ENCODE measurements at regions not wholly inside any gene's neighbourhood (a gene's known extent, or its start where the extent isn't known, plus 50 kb on each side); places are given as distances from the start of the nearest gene placed in this dataset.

DNA sequence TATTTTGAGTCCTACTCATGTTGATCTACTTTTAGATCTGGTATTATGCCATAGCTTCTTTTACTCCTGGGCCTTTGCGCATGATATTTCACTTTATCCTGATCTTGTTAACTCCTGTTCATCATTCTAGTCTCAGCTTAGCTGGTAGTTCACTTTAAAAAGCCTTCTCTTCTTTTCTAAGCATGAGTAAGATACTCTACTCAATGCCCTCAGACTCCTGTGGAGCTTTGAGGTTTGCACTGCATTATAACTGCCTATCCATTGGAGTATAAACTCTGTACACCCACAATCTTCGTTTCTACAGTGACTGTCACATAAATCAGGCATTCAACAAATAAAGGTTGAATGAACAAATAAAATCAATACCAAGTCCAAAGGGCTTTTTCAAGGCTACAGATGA lies 357.9 kb upstream of the KCNH8 start:
- Histone ChIP-seq H3K27ac (ENCODE audit: control insufficient read depth, insufficient read depth, low read length) (no peak overlapping the region), H3K4me2 (ENCODE audit: control insufficient read depth, extremely low read depth, insufficient read depth, low read depth, low read length) (no peak overlapping the region), H3K27me3 (ENCODE audit: control insufficient read depth, extremely low read depth, insufficient read depth, low read length) (no peaks in the 10 kb centered on the region), H3K9me1 (ENCODE audit: control insufficient read depth, extremely low read depth, insufficient read depth, low read length) (no peaks in the 10 kb centered on the region), H3K4me3 (ENCODE audit: control insufficient read depth in 2 of 3, extremely low read depth in 1 of 3, insufficient read depth in 2 of 3, low read depth in 1 of 3, low read length in 3 of 3) (no peak overlapping the region), H3K36me3 (ENCODE audit: control insufficient read depth in 2 of 2, extremely low read depth in 1 of 2, insufficient read depth in 2 of 2, low read length in 2 of 2) (no peaks in the 10 kb centered on the region), H4K20me1 (ENCODE audit: control insufficient read depth, extremely low read depth, insufficient read depth, low read length) (no peaks in the 10 kb centered on the region), H3K4me1 (ENCODE audit: control insufficient read depth, extremely low read depth, insufficient read depth, low read length) (no peaks in the 10 kb centered on the region), H3K9ac (ENCODE audit: control insufficient read depth, extremely low read depth, insufficient read depth, low read length) (no peak overlapping the region), H3K79me2 (ENCODE audit: control insufficient read depth, insufficient read depth, low read length) (no peaks in the 10 kb centered on the region), H2AFZ (ENCODE audit: control insufficient read depth, low read length) (no peak overlapping the region), H3K9me3 (ENCODE audit: control insufficient read depth, low read depth, low read length) (no peaks in the 10 kb centered on the region)
- TF ChIP-seq, protein P1, sequence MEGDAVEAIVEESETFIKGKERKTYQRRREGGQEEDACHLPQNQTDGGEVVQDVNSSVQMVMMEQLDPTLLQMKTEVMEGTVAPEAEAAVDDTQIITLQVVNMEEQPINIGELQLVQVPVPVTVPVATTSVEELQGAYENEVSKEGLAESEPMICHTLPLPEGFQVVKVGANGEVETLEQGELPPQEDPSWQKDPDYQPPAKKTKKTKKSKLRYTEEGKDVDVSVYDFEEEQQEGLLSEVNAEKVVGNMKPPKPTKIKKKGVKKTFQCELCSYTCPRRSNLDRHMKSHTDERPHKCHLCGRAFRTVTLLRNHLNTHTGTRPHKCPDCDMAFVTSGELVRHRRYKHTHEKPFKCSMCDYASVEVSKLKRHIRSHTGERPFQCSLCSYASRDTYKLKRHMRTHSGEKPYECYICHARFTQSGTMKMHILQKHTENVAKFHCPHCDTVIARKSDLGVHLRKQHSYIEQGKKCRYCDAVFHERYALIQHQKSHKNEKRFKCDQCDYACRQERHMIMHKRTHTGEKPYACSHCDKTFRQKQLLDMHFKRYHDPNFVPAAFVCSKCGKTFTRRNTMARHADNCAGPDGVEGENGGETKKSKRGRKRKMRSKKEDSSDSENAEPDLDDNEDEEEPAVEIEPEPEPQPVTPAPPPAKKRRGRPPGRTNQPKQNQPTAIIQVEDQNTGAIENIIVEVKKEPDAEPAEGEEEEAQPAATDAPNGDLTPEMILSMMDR (optimal IDR thresholded peaks at IDR 0.05 in 1 of 3, IDR thresholded peaks at IDR 0.05 in 1 of 3, conservative IDR thresholded peaks at IDR 0.05 in 1 of 3; ENCODE audit: extremely low read depth in 1 of 3, insufficient read depth in 2 of 3, low read length in 3 of 3) = no peak
- no peak for TF ChIP-seq EZH2 (IDR thresholded peaks at IDR 0.05; ENCODE audit: low read length)
- DNase-seq (ENCODE audit: low read depth, low spot score) = no peak
- FAIRE-seq = no peak
- dilution Hi-C loops (cut with MboI; ENCODE audit: extremely low pct_ligation_motif_present, low sequenced_read_pairs) = no loop called here

GRCh38 chr3:18789734-18790133 lies 358.6 kb upstream of the KCNH8 start:
- Histone ChIP-seq H2AFZ (ENCODE audit: control insufficient read depth, low read length) (no peak overlapping the region), H3K36me3 (ENCODE audit: control insufficient read depth in 2 of 2, extremely low read depth in 1 of 2, insufficient read depth in 2 of 2, low read length in 2 of 2) (no peaks in the 10 kb centered on the region), H4K20me1 (ENCODE audit: control insufficient read depth, extremely low read depth, insufficient read depth, low read length) (no peaks in the 10 kb centered on the region), H3K79me2 (ENCODE audit: control insufficient read depth, insufficient read depth, low read length) (no peaks in the 10 kb centered on the region), H3K9me1 (ENCODE audit: control insufficient read depth, extremely low read depth, insufficient read depth, low read length) (no peaks in the 10 kb centered on the region), H3K27me3 (ENCODE audit: control insufficient read depth, extremely low read depth, insufficient read depth, low read length) (no peaks in the 10 kb centered on the region), H3K4me2 (ENCODE audit: control insufficient read depth, extremely low read depth, insufficient read depth, low read depth, low read length) (no peak overlapping the region), H3K9ac (ENCODE audit: control insufficient read depth, extremely low read depth, insufficient read depth, low read length) (no peak overlapping the region), H3K27ac (ENCODE audit: control insufficient read depth, insufficient read depth, low read length) (no peak overlapping the region), H3K4me1 (ENCODE audit: control insufficient read depth, extremely low read depth, insufficient read depth, low read length) (no peaks in the 10 kb centered on the region), H3K4me3 (ENCODE audit: control insufficient read depth in 2 of 3, extremely low read depth in 1 of 3, insufficient read depth in 2 of 3, low read depth in 1 of 3, low read length in 3 of 3) (no peak overlapping the region), H3K9me3 (ENCODE audit: control insufficient read depth, low read depth, low read length) (no peaks in the 10 kb centered on the region)
- no peak for TF ChIP-seq EZH2 (IDR thresholded peaks at IDR 0.05; ENCODE audit: low read length)
- TF ChIP-seq, protein P1 (optimal IDR thresholded peaks at IDR 0.05 in 1 of 3, IDR thresholded peaks at IDR 0.05 in 1 of 3, conservative IDR thresholded peaks at IDR 0.05 in 1 of 3; ENCODE audit: extremely low read depth in 1 of 3, insufficient read depth in 2 of 3, low read length in 3 of 3) = no peak
- dilution Hi-C loops (cut with MboI; ENCODE audit: extremely low pct_ligation_motif_present, low sequenced_read_pairs) = no loop called here
- DNase-seq (ENCODE audit: low read depth, low spot score) (no peak), FAIRE-seq (no peak)

All from keratinocyte (primary cell).